ENCODE measurements at regions not wholly inside any gene's neighbourhood (a gene's known extent, or its start where the extent isn't known, plus 50 kb on each side); places are given as distances from the start of the nearest gene placed in this dataset.

DNA sequence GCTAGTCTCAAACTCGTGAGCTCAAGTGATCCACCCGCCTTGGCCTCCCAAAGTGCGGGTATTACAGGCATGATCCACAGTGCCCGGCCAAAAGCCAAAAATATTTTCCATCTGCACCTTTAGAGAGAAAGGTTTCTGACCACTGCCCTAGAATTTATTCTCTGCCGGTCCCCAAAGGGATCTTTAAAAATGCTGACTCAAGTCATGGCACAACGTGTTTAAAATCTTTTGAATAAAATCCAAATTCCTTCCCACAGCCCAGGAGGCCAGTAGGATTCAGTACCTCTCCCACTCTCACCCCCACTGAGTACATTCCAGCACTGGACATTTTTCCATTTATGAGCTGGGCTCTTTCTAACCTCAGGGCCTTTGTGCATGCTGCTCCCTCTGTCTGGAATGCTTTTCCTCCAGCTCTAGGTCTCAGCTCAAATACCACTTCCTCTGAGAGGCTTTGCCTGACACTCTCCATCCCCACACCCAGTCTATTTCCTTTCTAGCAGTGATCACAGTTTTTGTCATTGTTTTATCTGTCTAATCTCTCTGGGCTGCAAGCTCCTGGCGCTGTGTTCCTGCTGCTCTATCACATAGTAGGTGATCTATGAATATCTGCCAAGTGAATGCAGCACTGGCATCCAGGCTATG lies 502.9 kb downstream of the SHQ1 start:
- no peak overlapping the region for H3K4me3 ChIP-seq
- WGBS, 2 donors: 83 to 86% methylated on average over 7 of the region's 7 CpGs
- no peak for TF ChIP-seq POLR2A (IDR thresholded peaks at IDR 0.05)
- TF ChIP-seq, protein P1, sequence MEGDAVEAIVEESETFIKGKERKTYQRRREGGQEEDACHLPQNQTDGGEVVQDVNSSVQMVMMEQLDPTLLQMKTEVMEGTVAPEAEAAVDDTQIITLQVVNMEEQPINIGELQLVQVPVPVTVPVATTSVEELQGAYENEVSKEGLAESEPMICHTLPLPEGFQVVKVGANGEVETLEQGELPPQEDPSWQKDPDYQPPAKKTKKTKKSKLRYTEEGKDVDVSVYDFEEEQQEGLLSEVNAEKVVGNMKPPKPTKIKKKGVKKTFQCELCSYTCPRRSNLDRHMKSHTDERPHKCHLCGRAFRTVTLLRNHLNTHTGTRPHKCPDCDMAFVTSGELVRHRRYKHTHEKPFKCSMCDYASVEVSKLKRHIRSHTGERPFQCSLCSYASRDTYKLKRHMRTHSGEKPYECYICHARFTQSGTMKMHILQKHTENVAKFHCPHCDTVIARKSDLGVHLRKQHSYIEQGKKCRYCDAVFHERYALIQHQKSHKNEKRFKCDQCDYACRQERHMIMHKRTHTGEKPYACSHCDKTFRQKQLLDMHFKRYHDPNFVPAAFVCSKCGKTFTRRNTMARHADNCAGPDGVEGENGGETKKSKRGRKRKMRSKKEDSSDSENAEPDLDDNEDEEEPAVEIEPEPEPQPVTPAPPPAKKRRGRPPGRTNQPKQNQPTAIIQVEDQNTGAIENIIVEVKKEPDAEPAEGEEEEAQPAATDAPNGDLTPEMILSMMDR (IDR thresholded peaks at IDR 0.05): no peak
- no peaks in the 10 kb centered on the region for H3K9me3 ChIP-seq
- intact Hi-C loops (cut with DNase I; ENCODE audit: low total_unique reads): no loop called here
- no peak overlapping the region for H3K27ac ChIP-seq
- no peak for DNase-seq
- H3K4me1 ChIP-seq: peaks cover 7% of the 10 kb centered on the region
- H3K27me3 ChIP-seq: no peaks in the 10 kb centered on the region
- H3K36me3 ChIP-seq (ENCODE audit: low read depth, missing control alignments): no peaks in the 10 kb centered on the region

DNA sequence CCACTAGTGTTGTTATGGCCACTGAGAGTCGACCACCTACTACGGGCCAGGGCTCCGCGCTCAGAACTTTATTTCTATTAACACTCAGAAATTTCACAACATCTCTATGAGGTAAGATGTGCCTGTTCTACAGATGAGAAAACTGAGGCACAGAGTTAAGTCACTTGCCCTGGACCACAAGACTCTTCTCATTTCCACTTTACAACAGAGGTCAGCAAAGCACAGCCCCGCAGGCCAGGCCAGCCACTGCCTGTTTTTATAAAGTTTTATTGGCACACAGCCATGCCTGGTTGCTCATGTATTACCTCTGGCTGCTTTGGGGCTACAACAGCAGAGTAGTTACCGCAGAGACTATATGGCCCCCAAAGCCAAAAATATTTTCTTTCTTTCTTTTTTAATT lies 503.6 kb downstream of the SHQ1 start:
- TF ChIP-seq, protein P1 (IDR thresholded peaks at IDR 0.05): no peak
- no peaks in the 10 kb centered on the region for H3K9me3 ChIP-seq
- 89 to 90% methylated on average over 6 of the region's 6 CpGs for WGBS, 2 donors
- no peaks in the 10 kb centered on the region for H3K36me3 ChIP-seq (ENCODE audit: low read depth, missing control alignments)
- H3K27ac ChIP-seq: no peak overlapping the region
- peaks cover 10% of the 10 kb centered on the region for H3K4me1 ChIP-seq
- intact Hi-C loops (cut with DNase I; ENCODE audit: low total_unique reads): no loop called here
- H3K27me3 ChIP-seq: no peaks in the 10 kb centered on the region
- no peak overlapping the region for H3K4me3 ChIP-seq
- DNase-seq: no peak

DNA sequence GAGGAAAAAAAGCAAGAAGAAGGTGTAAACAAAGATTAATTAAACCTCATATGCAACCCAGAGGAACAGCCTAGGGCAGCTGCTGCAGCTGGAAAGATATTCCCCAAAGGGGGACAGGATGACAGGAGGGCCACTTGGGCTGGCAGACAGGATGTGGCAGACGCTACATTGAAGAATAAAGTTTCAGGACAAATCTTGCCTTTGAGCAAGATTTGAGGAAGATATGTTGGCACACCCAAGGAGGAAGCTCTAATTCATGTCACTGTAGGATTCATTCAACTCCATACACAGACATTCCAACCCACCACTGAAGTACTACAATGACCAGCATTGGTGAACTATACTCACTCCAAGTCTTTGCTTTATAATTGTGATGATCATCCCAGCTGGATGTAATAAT lies 504.0 kb downstream of the SHQ1 start:
- no peak for DNase-seq
- 67 to 88% methylated on average over 1 of the region's 1 CpG for WGBS, 2 donors
- intact Hi-C loops (cut with DNase I; ENCODE audit: low total_unique reads): no loop called here
- Histone ChIP-seq H3K9me3 (no peaks in the 10 kb centered on the region), H3K27me3 (no peaks in the 10 kb centered on the region), H3K27ac (no peak overlapping the region), H3K4me1 (peaks cover 10% of the 10 kb centered on the region), H3K36me3 (ENCODE audit: low read depth, missing control alignments) (no peaks in the 10 kb centered on the region), H3K4me3 (no peak overlapping the region)
- no peak for TF ChIP-seq POLR2A (IDR thresholded peaks at IDR 0.05)
- TF ChIP-seq, protein P1 (IDR thresholded peaks at IDR 0.05): no peak

DNA sequence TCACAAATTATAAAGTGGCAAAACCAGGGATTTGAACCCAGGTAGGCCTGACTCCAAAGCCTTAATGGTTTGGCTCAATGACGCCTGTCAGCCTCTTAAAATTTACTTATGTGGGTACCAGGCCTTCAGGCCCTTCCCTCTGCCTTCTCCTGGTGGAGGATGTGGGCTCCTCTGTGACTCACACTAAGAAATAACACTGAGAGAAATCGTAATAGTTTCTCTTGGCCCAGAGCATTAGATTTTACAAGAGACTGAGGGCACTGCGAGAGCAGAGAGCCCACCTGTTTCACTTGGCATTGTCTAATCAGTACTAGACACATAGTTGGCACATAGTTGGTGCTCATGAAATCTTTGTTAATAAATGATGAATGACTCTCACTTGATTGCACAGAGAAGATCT lies 505.2 kb downstream of the SHQ1 start:
- TF ChIP-seq, protein P1 (IDR thresholded peaks at IDR 0.05): no peak
- no peak for TF ChIP-seq POLR2A (IDR thresholded peaks at IDR 0.05)
- 60 to 71% methylated on average over 3 of the region's 3 CpGs for WGBS, 2 donors

DNA sequence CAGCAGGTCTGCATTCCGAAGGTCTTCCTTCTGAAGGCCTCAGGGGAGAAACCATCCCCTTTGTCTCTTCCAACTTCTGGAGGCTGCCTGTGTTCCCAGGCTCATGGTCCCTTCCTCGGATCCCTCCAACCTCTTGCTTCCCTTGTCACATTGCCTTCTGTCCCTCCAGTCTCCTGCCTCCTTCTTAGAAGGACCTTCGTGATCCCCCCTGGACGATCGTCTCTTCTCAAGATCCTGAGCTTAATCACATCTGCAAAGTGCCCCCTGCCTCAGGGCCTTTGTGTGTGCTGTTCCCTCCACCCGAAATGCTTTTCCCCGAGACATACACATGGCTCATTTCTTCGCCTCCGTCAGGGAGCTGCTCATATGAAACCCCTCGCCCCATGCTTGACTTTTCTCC lies 505.8 kb downstream of the SHQ1 start:
- TF ChIP-seq, protein P1 (IDR thresholded peaks at IDR 0.05): no peak
- TF ChIP-seq POLR2A (IDR thresholded peaks at IDR 0.05): no peak
- H3K36me3 ChIP-seq (ENCODE audit: low read depth, missing control alignments): no peaks in the 10 kb centered on the region
- no peak overlapping the region for H3K27ac ChIP-seq
- no peaks in the 10 kb centered on the region for H3K27me3 ChIP-seq
- intact Hi-C loops (cut with DNase I; ENCODE audit: low total_unique reads): no loop called here
- no peaks in the 10 kb centered on the region for H3K9me3 ChIP-seq
- no peak overlapping the region for H3K4me3 ChIP-seq
- H3K4me1 ChIP-seq: peaks cover 10% of the 10 kb centered on the region
- WGBS, 2 donors: 93 to 94% methylated on average over 10 of the region's 10 CpGs
- DNase-seq: no peak

More for the DNA sequence above, 505.2 kb downstream of the SHQ1 start:
- Histone ChIP-seq H3K4me3 (no peak overlapping the region), H3K36me3 (ENCODE audit: low read depth, missing control alignments) (no peaks in the 10 kb centered on the region), H3K27ac (no peak overlapping the region), H3K27me3 (no peaks in the 10 kb centered on the region), H3K9me3 (no peaks in the 10 kb centered on the region), H3K4me1 (peaks cover 10% of the 10 kb centered on the region)
- no peak for DNase-seq
- intact Hi-C loops (cut with DNase I; ENCODE audit: low total_unique reads): no loop called here

Measured in testis (tissue), 2 donors.